Heart right ventricle (tissue), 16 donors: ENCODE measurements at regions not wholly inside any gene's neighbourhood (a gene's known extent, or its start where the extent isn't known, plus 50 kb on each side); places are given as distances from the start of the nearest gene placed in this dataset.

ENCODE experiments used
- ATAC-seq, 8 donors: fragments of 200-7000 bp; cut with Tn5 transposase; one replicate each; pipeline ENCODE4 v1.9.1; 2020; ENCODE audit warnings: mild to moderate bottlenecking in 8 of 8, moderate library complexity in 8 of 8, moderate number of reproducible peaks in 1 of 8
- DNase-seq, 2 donors: peaks; one replicate each; pipeline ENCODE4 v3.0.0-alpha.2; 2020
- H3K27ac ChIP-seq, 10 donors: fragments of 200-600 bp; sonication (generic) in 2 of 10; one replicate each; pipeline versions ENCODE4 v1.5.0 to v1.8.0; 2020 to 2022; ENCODE audit warnings: mild to moderate bottlenecking in 3 of 10
- H3K27me3 ChIP-seq, 7 donors: fragments of 200-600 bp; one replicate each; pipeline ENCODE4 v1.8.0; 2021 to 2022; ENCODE audit warnings: mild to moderate bottlenecking in 2 of 7
- H3K36me3 ChIP-seq, 9 donors: fragments of 200-600 bp; sonication (generic) in 1 of 9; one replicate each; pipeline versions ENCODE4 v1.5.0 to v1.8.0; 2020 to 2022; ENCODE audit warnings: mild to moderate bottlenecking in 2 of 9
- H3K4me1 ChIP-seq, 9 donors: fragments of 200-600 bp; sonication (generic) in 1 of 9; one replicate each; pipeline versions ENCODE4 v1.5.0 to v1.8.0; 2020 to 2022; ENCODE audit warnings: mild to moderate bottlenecking in 4 of 9
- H3K4me3 ChIP-seq, 10 donors: fragments of 200-600 bp; sonication (generic) in 2 of 10; one replicate each; pipeline versions ENCODE4 v1.5.0 to v1.8.0; 2020 to 2022; ENCODE audit warnings: mild to moderate bottlenecking in 7 of 10, moderate library complexity in 2 of 10
- H3K9me3 ChIP-seq, 11 donors: fragments of 200-600 bp in 10 of 11; sonication (generic) in 2 of 11; one replicate each; pipeline versions ENCODE4 v1.5.0 to v1.8.0; 2013 to 2022; ENCODE audit warnings: mild to moderate bottlenecking in 2 of 11, control low read depth in 1 of 11, moderate library complexity in 1 of 11
- WGBS, 2 donors: extraction: QIAGEN DNeasy Blood & Tissue Kit; methylation state at CpG; one replicate each; pipeline ENCODE4 v1.1.7; 2013; ENCODE audit warnings: inconsistent platforms in 1 of 2; 5-methylcytosine and 5-hydroxymethylcytosine counted together
- intact Hi-C, 10 donors: fragments of 100-400 bp; cut with DNase I; formaldehyde crosslinking; loops; one replicate each; pipeline versions ENCODE4 v1.11.1 to v1.14.2; 2022
- TF ChIP-seq, protein P1 (sequence below), 9 donors: fragments of 200-600 bp; sonication (generic) in 2 of 9; IDR thresholded peaks; one replicate each; pipeline versions ENCODE4 v1.5.0 to v1.8.0; 2021 to 2022; ENCODE audit warnings: antibody characterized with exemption in 9 of 9, mild to moderate bottlenecking in 5 of 9, moderate library complexity in 1 of 9
- donor health status: Arrhythmogenic right ventricular cardiomyopathy.
- donor health status: ischemic (EF 13 %, LVEDD 7.1; RV severe dilation, severe dysfunction).
- donor health status: healthy with polysubstance abuse.
- donor health status: DM: no; HTN: yes; CAD: no.
- donor health status: DM: no; HTN: no; CAD: no.
- donor health status: ischemic (EF 25% LVEDD 6.9; RV normal size, moderate dysfunction).
- donor health status: ischemic (EF 25% LVEDD 5.7; RV mildly dilated, moderate dysfunction).
- donor health status: healthy.
- donor health status: DM: yes; HTN: yes; CAD: no.
- donor health status: Ischemic cardiomyopathy.
- donor health status: ischemic (EF 35%, LVEDD 5.7; RV mildly dilated, moderate dysfunction).
- donor health status: nonischemic (EF 11% LVEDD 7.7; RV severe dilation, severe dysfunction).
- donor health status: DM: yes; HTN: yes; CAD: no.
- donor health status: PGD.
- donor health status: ischemic (EF 29% LVEDD 5.4; RV normal size, mild dysfunction).
- donor health status: nonischemic (EF 23%, LVEDD 6.1; RV moderate dilation, normal function).

DNA sequence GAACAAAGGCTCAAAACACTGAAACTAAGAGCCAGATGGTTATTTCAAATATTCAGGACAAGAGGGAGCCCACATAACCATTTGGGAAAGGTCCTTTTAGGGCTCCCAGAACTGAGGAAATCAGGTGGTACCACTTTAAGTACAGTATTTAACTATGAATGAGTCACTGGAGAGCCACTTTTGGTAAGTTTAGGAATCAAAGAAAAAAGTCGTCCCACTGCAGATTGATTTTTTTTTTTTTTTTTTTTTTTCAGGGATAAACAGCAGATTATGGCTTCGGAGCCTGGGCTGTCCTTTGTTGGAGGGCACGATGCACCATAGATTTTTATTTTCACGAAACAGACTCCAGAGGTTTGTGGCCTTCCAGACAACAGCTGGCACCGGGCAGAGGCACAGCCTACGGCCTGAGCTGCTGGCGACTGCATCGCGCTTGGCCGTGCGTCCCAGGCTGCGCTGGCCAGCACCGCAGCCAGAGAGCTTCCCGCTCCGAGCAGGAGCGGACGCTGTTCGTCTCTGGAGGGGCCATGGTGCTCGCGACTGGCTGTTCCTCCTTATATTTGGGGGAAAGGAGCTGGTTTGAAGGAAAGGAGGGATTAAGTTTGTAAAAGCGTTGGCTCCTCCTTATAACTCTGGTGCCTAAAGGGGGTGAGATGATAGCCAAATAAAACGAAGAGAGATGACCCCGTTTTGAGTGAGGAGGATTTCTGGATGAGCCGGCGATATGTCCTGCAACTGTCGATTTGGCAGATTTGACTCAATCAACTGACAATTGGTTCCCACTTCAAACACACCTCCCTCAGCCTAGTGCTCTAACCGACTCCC lies 152.9 kb upstream of the GOLIM4 start:
- peak overlapping the region; percentile 33 to 84 (median 61) for H3K4me3 ChIP-seq
- H3K4me1 ChIP-seq, result peaks cover 0 to 28% (median 20%) of the 10 kb centered on the region in 9 donors
- DNase-seq (peak in 1 of 2 donors; percentile 36), ATAC-seq (peak; percentile 68 to 84 (median 74))
- intact Hi-C loops, result no loop called here
- no peaks in the 10 kb centered on the region for H3K9me3 ChIP-seq
- WGBS, 2 donors, result 0 to 1% methylated on average over 27 of the region's 27 CpGs
- peaks cover 0 to 76% (median 58%) of the 10 kb centered on the region in 7 donors for H3K27me3 ChIP-seq
- TF ChIP-seq, protein P1, sequence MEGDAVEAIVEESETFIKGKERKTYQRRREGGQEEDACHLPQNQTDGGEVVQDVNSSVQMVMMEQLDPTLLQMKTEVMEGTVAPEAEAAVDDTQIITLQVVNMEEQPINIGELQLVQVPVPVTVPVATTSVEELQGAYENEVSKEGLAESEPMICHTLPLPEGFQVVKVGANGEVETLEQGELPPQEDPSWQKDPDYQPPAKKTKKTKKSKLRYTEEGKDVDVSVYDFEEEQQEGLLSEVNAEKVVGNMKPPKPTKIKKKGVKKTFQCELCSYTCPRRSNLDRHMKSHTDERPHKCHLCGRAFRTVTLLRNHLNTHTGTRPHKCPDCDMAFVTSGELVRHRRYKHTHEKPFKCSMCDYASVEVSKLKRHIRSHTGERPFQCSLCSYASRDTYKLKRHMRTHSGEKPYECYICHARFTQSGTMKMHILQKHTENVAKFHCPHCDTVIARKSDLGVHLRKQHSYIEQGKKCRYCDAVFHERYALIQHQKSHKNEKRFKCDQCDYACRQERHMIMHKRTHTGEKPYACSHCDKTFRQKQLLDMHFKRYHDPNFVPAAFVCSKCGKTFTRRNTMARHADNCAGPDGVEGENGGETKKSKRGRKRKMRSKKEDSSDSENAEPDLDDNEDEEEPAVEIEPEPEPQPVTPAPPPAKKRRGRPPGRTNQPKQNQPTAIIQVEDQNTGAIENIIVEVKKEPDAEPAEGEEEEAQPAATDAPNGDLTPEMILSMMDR (IDR thresholded peaks at IDR 0.05), result no peak
- no peak overlapping the region for H3K27ac ChIP-seq
- no peaks in the 10 kb centered on the region for H3K36me3 ChIP-seq

DNA sequence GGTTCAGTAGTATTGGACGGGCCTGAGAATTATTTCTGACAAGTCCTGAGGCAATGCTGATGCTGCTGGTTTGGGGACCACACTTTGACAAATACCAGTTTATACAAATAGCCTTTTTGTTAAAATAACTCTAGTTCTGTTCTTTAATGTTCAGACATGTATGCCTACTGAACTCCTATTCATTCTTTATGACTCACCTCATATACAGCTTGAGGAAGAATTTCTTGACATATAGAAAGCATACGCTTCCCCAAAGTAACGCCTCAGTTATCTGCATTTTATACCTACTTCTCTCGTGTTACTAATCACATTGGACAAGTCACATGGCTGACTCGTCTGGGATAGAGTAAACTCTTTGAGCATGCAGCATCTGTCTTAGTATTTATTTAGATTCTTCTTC lies 145.4 kb upstream of the GOLIM4 start:
- H3K36me3 ChIP-seq, result no peaks in the 10 kb centered on the region
- peaks cover 0 to 69% (median 29%) of the 10 kb centered on the region in 7 donors for H3K27me3 ChIP-seq
- H3K27ac ChIP-seq, result no peak overlapping the region
- no peak for DNase-seq
- peaks cover 0 to 7% (median 0%) of the 10 kb centered on the region in 11 donors for H3K9me3 ChIP-seq
- WGBS, 2 donors, result 82 to 85% methylated on average over 5 of the region's 5 CpGs
- intact Hi-C loops, result no loop called here
- H3K4me1 ChIP-seq, result peaks cover 0 to 5% (median 0%) of the 10 kb centered on the region in 9 donors
- H3K4me3 ChIP-seq, result no peak overlapping the region
- no peak for ATAC-seq
- TF ChIP-seq, protein P1 (IDR thresholded peaks at IDR 0.05), result no peak

DNA sequence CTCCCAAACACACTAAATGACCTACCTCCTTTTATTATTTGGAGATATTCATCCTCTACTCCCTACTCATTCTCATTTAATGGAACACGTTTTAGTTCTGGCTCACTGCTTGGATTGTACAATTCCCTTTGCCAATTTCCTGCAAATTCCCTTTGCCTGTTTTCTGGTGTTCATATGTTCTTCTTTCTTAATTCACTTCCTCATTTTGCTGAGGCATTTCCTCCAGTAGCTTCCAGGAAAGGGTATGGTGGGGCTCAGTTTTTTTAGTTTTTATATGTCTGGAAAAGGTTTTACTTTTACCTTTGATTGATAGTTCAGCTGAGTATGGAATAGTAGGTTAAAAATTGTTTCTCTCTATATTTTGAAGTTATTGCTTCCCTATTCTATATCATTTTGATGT lies 143.6 kb upstream of the GOLIM4 start:
- intact Hi-C loops, result no loop called here
- ATAC-seq (no peak), DNase-seq (no peak)

DNA sequence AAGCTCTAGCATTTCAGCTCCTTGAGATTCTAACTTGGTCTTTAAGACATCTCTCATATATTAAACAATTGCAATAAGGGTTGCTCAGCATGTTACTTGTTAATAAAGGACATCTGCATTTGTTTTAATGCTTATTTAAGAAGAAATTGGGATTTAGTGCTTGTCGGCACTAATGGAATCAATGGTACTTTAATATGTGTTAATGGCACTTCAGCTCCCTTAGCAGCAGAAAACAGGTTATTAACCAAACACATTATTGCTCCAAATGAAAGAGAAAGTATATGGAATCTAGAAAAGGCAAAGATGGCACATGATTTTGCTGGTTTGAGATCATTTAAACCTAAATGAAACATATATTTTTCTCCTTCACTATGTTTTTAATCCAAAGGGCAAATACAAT lies 137.3 kb upstream of the GOLIM4 start:
- no peak overlapping the region for H3K4me3 ChIP-seq
- H3K36me3 ChIP-seq, result no peaks in the 10 kb centered on the region
- WGBS, 2 donors, result 92 to 98% methylated on average over 1 of the region's 1 CpG
- DNase-seq (no peak), ATAC-seq (no peak)
- H3K27ac ChIP-seq, result no peak overlapping the region
- H3K4me1 ChIP-seq, result no peaks in the 10 kb centered on the region
- H3K27me3 ChIP-seq, result peaks cover 0 to 17% (median 0%) of the 10 kb centered on the region in 7 donors
- peaks cover 0 to 4% (median 0%) of the 10 kb centered on the region in 11 donors for H3K9me3 ChIP-seq
- TF ChIP-seq, protein P1 (IDR thresholded peaks at IDR 0.05), result no peak
- intact Hi-C loops, result no loop called here

More for the DNA sequence above, 143.6 kb upstream of the GOLIM4 start:
- TF ChIP-seq, protein P1 (IDR thresholded peaks at IDR 0.05), result no peak
- Histone ChIP-seq H3K4me3 (no peak overlapping the region), H3K36me3 (no peaks in the 10 kb centered on the region), H3K27ac (no peak overlapping the region), H3K9me3 (peaks cover 0 to 7% (median 0%) of the 10 kb centered on the region in 11 donors), H3K27me3 (peaks cover 0 to 56% (median 12%) of the 10 kb centered on the region in 7 donors), H3K4me1 (peaks cover 0 to 5% (median 0%) of the 10 kb centered on the region in 9 donors)
- 30 to 38% methylated on average over 1 of the region's 1 CpG for WGBS, 2 donors
